Globus pallidus (tissue), 1 donor: ENCODE measurements at regions not wholly inside any gene's neighbourhood (a gene's known extent, or its start where the extent isn't known, plus 50 kb on each side); places are given as distances from the start of the nearest gene placed in this dataset.

ENCODE experiments used
- DNase-seq: peaks from one replicate; pipeline ENCODE4 v3.0.0-alpha.2; 2015; ENCODE audit warnings: low spot score

DNA sequence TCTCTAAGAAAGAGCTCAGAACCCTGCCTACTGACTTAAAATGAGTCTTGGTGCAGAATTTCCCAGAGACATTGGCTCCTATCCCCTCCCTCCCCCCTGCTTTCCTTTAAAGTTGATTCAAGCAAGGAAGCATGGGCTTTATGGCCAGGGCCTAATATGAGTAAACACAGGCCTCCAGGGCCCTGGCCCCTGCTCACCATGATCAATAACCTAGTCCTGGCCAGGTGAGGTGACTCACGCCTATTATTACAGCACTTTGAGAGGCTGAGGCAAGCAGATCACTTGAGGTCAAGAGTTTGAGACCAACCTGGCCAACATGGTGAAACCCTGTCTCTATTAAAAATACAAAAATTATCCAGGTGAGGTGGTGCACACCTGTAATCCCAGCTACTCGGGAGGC, 165.1 kb upstream of the TMCC3 start:
- no peak for DNase-seq

DNA sequence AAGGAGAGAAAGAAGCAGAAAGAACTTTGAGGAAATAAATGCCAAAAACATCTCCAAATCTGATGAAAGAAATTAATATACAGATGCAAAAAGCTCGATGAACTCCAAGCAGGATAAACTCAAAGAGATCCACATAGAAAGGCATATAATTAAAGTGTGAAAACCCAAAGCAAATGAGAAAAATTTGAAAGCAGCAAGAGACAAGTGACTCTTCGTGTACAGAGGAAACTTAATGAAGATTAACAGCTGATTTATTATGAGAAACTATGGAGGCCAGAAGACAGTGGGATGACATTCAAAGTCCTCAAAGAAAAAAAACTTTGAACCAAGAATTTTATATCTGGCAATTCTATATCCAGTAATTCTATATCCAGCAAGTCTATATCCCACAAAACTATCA, 163.0 kb upstream of the TMCC3 start:
- no peak for DNase-seq

- DNase-seq: no peak
Observed at GRCh38 chr12:94812345-94812744, 162.0 kb upstream of the TMCC3 start.

DNA sequence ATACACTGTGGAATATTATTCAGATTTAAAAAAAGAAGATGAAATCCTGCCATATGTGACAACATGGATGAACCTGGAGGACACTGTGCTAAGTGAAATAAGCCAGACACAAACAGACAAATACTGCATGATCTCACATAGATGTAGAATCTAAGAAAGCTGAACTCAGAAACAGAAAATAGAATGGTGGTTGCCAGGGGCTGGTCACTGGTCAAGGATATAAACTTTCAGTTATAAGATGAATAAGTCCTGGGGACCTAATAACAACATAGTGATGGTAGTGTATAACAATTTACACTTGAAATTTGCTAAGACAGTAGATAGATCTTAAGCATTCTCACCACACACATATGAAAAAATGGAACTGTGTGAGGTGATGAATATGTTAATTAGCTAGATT, 161.3 kb upstream of the TMCC3 start:
- no peak for DNase-seq

GRCh38 chr12:94807951-94808350, 157.6 kb upstream of the TMCC3 start:
- DNase-seq: no peak

GRCh38 chr12:94806617-94807016, 156.3 kb upstream of the TMCC3 start:
- no peak for DNase-seq

DNA sequence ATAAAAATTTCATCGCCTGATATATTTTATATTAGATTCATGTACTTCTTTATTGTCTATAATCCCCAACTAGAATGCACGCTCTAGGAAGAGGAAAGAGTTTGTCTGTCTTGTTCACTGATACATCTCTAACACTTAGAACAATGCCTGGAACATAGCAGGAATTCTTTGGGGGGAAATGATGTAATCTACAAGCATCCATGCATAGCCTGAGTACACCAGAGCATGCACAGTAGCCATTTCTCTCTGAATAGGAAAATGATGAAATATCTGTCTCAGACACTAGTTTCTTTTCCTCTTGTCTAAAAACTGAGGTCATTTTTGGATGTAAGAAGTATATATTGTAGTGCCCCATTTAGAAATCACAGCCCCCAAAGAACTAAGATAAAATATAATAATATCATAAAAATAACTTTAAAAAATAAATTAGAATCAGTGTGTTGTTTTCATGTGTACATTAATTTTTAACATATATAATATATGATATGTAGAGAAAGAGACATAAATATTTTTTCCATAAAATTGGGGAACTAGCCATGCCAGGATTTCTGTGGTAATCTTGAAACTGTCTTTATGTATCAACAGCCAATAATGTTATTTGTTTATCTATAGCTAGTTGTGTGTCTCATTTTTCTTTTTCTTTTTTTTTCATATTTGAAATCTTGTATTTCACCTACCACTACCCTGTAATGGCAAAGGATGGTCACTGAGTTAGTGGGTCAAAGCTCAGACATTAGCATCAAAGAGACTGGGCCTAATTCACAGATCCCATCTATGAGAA, 155.6 kb upstream of the TMCC3 start:
- DNase-seq: peak; percentile 28

- DNase-seq: peak; percentile 59
Observed at GRCh38 chr12:94803939-94804338, 153.6 kb upstream of the TMCC3 start.

DNA sequence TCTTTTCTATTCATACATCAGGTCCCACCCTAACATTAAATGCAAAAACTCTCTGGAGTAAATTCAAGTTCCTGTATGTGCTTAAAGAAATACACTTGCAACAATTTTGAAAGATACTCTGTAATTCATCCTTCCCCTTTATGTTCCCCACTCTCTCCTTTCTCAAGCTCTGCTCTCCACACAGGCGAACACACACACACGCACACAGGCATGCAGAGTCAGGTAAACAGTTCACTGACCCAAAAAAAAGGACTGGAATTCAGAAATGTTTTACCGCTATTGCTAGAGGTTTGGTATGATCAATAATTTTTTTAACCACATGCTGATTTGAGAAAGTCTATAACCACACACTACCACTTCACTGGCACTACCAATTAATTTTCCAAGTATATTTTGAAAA, 152.4 kb upstream of the TMCC3 start:
- DNase-seq: no peak

- no peak for DNase-seq
Observed at GRCh38 chr12:94801745-94802144, 151.4 kb upstream of the TMCC3 start.

DNA sequence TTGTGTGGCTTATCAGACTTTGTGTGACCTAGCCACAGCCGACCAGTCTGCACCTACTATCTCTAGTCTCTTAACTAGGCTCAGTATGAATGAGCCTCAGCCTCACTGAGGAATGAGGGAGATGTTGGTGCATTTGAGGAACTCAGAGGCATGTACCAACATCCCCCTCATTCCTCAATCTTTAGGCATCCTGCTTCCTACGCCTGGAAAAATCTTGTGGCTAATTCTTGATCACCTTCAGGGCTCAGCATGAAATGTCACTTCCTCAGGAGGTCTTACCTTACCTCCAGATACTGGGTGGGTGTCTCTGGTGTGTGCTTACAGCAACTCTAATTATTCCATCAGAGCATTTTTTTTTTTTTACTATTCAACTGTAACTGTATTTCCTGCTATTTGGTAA, 148.8 kb upstream of the TMCC3 start:
- no peak for DNase-seq

GRCh38 chr12:94798113-94798512, 147.8 kb upstream of the TMCC3 start:
- no peak for DNase-seq

DNA sequence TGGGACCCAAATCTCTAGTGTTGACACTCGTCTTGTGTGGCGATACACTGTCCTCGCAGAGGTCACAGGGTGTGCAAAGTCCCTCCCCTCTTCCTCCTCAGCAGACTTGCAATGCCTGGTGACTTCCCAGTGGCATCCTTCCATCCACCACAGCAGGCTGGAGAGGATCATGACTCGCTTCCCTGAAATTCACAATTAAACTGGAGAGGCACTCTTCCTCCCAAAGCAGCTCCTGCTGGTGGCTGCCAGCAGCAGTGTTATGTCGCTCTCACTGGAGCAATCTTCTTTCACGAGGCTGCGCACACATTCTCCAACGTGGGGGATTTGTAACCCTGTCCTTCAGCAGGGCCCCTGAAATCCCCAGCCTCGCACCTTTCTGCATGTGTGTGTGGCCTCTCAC, 145.2 kb upstream of the TMCC3 start:
- no peak for DNase-seq

- no peak for DNase-seq
Observed at GRCh38 chr12:94795044-94795443, 144.7 kb upstream of the TMCC3 start.

DNA sequence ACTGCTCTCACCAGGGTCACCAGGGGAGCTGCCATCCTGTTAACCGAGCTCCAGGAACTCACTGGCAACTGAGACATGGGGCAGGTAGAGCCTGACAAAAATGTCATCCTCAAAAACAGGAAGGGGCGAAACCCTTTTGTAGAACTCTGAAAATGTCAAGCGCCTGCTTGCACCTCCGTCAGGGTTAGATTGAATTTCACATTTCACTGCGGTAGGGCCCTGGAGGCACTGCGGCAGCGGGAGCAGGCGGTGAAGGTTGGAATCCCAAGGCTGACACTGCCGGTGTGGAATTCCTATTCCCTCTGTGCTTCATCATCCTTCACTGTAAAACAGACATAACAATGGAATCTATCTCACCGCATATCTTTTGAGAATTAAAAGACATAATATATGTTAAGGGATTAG, 142.8 kb upstream of the TMCC3 start:
- DNase-seq: no peak

DNA sequence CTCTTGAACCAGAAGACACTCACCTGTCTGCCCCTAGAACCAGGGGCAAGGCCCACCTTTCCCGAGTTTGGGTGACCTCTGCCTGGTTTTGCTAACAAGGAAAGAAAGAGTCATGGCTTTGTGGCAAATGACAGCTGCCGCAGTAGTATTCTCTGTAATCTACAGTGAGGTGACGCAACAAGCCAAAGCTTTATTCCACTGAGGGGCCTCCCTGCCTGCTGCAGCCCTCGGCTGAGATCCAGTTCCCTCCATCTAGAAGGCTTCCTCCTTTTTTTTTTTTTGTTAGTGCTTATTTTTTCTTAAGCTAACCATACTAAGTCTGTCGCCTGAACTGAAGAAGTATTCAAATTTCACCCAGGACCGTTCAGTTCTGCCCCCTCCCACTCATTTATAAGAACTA, 142.3 kb upstream of the TMCC3 start:
- DNase-seq: peak; percentile 45

GRCh38 chr12:94791933-94792332, 141.6 kb upstream of the TMCC3 start:
- DNase-seq: no peak

GRCh38 chr12:94790825-94791224, 140.5 kb upstream of the TMCC3 start:
- DNase-seq: no peak

- no peak for DNase-seq
Observed at GRCh38 chr12:94790370-94790769, 140.0 kb upstream of the TMCC3 start.

- DNase-seq: no peak
Observed at GRCh38 chr12:94789510-94790225, 139.3 kb upstream of the TMCC3 start.

DNA sequence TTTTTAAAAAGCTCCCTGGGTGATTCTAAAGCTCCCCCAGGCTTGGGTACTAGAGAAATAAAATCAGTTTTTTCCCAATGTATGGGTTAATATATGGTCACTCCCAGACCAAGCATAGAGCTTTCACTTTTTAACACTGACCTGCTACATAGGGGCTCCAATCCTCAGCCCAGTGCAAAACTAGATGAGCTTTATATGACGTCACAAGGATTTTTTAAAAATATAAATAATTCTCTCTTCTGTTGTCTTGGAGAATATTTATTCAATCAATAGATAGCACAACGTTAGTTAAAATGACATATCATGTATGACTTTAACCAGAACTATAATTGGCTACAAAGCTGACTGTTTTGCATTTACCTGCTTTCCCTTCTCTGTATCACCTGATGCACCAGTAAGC, 137.9 kb upstream of the TMCC3 start:
- DNase-seq: no peak

GRCh38 chr12:94786906-94787305, 136.5 kb upstream of the TMCC3 start:
- DNase-seq: no peak

DNA sequence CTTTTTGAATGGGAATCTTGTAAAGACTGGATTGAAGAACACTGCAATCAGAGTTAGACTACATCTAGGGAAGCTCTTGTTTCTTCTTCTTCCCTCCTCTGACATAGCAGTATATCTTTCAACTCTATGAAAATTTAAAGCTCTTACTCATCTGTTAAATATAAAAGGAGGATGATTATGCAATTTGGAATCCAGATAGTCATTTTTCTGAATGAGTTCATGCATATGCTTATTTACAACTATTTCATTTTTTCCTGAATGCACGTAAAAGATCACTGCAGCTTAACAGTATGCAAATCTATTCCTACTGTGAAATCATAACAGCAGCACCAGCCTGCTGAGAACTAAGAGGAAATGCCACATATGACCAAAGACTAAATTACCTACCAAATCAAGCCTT, 133.5 kb upstream of the TMCC3 start:
- DNase-seq: no peak

DNA sequence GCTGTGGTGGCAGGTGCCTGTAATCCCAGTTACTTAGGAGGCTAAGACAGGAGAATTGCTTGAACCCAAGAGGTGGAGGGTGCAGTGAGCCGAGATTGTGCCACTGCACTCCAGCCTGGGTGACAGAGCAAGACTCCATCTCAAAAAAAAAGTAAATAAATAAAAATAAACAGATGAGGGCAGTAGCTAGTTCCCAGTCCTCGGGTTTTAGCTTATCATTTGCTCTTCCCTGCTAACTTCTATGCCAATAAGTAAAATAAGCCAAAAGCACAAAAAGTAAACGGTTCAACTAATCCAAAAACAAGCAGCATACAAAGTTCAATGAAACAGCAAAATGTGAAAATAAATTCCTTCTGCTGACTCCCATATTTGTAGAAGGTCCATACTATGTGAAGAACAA, 133.0 kb upstream of the TMCC3 start:
- no peak for DNase-seq
